ENCODE measurements at regions not wholly inside any gene's neighbourhood (a gene's known extent, or its start where the extent isn't known, plus 50 kb on each side); places are given as distances from the start of the nearest gene placed in this dataset.

- no peak for TF ChIP-seq CTCF (conservative IDR thresholded peaks at IDR 0.05 in 1 of 2, IDR thresholded peaks at IDR 0.05 in 1 of 2; ENCODE audit: low read depth in 1 of 2, low read length in 2 of 2)
- no peak for TF ChIP-seq EZH2 (IDR thresholded peaks at IDR 0.05; ENCODE audit: low read length, missing control alignments)
Observed at GRCh38 chr12:42705863-42706262, 116.3 kb upstream of the PRICKLE1 start.

Data from fibroblast of lung (primary cell).